GM12878 (cell line): ENCODE measurements at regions not wholly inside any gene's neighbourhood (a gene's known extent, or its start where the extent isn't known, plus 50 kb on each side); places are given as distances from the start of the nearest gene placed in this dataset.

Source experiments
- EZH2 ChIP-seq: IDR thresholded peaks from 2 replicates; pipeline ENCODE4 v1.6.1; 2012; ENCODE audit warnings: low read depth, mild to moderate bottlenecking, control low read depth, inconsistent platforms, low read length, borderline replicate concordance; ENCODE audit not compliant: control insufficient read depth
- MYC ChIP-seq: IDR thresholded peaks from 2 replicates; pipeline ENCODE4 v1.6.1; 2011; ENCODE audit warnings: mild to moderate bottlenecking, low read length, moderate library complexity, inconsistent platforms; ENCODE audit not compliant: insufficient read depth, insufficient replicate concordance, insufficient read length, severe bottlenecking
- POLR2AphosphoS5 ChIP-seq: IDR thresholded peaks from 2 replicates; pipeline ENCODE4 v1.6.1; 2011; ENCODE audit warnings: mild to moderate bottlenecking, low read length, inconsistent platforms

DNA sequence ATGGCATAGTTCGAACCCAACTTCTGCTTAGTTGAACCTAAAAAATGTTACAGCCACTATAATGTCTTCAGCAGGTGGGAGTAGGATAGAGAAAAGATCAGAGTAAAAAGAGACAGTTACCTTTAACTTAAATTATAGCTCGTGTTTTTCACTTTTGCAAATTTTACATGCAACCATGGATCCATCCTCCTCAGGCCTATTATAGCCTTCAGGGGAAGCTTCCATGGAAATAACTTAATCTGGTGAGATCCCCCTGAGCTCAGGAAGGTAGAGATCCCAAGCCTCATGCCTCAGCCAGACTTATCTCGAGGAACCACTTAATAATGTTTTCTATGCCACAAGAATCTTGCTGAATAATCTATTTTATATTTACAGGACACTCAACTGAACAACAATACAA, 159.4 kb upstream of the FAM3C start:
- TF ChIP-seq POLR2AphosphoS5 (no peak), EZH2 (no peak), MYC (no peak)
